ENCODE measurements at regions not wholly inside any gene's neighbourhood (a gene's known extent, or its start where the extent isn't known, plus 50 kb on each side); places are given as distances from the start of the nearest gene placed in this dataset.

DNA sequence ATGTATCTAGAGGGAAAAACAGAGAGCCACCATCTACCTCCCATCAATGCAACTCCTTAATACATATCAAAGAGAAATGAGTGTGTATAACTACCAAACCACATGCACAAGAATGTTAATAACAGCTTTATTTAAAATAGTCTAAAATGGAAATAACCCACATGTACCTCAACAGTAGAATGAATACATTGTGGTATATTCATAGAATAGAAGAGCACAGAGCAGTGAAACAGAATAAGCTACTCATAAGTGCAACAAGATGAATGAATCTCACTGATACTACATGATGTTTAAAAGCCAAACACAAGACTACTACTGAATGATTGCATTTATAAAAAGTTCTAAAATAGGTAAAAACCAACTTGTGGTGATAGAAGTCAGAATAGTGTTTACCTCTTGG, 232.5 kb downstream of the BTG1 start:
- TF ChIP-seq, protein P1, sequence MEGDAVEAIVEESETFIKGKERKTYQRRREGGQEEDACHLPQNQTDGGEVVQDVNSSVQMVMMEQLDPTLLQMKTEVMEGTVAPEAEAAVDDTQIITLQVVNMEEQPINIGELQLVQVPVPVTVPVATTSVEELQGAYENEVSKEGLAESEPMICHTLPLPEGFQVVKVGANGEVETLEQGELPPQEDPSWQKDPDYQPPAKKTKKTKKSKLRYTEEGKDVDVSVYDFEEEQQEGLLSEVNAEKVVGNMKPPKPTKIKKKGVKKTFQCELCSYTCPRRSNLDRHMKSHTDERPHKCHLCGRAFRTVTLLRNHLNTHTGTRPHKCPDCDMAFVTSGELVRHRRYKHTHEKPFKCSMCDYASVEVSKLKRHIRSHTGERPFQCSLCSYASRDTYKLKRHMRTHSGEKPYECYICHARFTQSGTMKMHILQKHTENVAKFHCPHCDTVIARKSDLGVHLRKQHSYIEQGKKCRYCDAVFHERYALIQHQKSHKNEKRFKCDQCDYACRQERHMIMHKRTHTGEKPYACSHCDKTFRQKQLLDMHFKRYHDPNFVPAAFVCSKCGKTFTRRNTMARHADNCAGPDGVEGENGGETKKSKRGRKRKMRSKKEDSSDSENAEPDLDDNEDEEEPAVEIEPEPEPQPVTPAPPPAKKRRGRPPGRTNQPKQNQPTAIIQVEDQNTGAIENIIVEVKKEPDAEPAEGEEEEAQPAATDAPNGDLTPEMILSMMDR (IDR thresholded peaks at IDR 0.05): no peak
- TF ChIP-seq POLR2AphosphoS5 (IDR thresholded peaks at IDR 0.05): no peak
- TF ChIP-seq EP300 (IDR thresholded peaks at IDR 0.05; ENCODE audit: low read depth): no peak
- TF ChIP-seq POLR2A (IDR thresholded peaks at IDR 0.05): no peak
